ENCODE measurements at regions not wholly inside any gene's neighbourhood (a gene's known extent, or its start where the extent isn't known, plus 50 kb on each side); places are given as distances from the start of the nearest gene placed in this dataset.

GRCh38 chrX:42027367-42028000, 104.1 kb upstream of the CASK start:
- no peak for TF ChIP-seq CTCF (IDR thresholded peaks at IDR 0.05 in 4 of 5, conservative IDR thresholded peaks at IDR 0.05 in 1 of 5)
- TF ChIP-seq POLR2A (IDR thresholded peaks at IDR 0.05) = no peak
